NCI-H460 (cell line): ENCODE measurements at regions not wholly inside any gene's neighbourhood (a gene's known extent, or its start where the extent isn't known, plus 50 kb on each side); places are given as distances from the start of the nearest gene placed in this dataset.
"Not testable (repeated sequence)": the region's sequence is repeated elsewhere in the genome, so short reads cannot be mapped to it uniquely, and the experiment has no call there.

Experiments
- DNase-seq: peaks from one replicate; pipeline ENCODE4 v3.0.0-alpha.2; 2016; ENCODE audit warnings: low read depth; ENCODE audit errors: extremely low read depth

DNA sequence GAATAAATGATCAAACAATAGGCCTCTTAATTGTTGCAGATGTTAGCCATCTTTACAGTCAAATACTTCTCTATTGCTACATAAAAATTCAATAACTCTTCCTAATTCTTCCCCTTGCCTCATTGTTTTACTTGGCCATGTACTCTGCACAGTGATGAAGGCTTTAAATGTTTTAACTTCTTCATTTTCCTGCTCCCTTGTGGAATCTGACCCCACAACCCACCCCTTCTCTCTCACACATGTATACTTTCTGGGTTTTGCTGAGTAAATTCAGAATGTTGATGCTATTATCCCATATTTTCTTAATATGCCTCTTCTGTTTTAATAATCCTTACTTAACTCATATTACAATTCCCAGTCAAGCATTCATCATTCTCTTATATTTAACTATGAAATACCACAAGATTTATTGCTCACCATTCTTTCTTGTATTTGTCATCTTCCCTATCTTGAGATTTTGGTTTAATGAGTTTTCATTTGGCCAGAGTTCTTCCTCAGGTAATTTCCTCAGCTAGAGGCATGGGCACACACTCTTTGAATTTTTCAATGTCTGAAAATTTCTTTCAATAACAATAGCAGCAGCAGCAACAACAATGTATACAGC lies 327.8 kb upstream of the USP24 start:
- no peak for DNase-seq

DNA sequence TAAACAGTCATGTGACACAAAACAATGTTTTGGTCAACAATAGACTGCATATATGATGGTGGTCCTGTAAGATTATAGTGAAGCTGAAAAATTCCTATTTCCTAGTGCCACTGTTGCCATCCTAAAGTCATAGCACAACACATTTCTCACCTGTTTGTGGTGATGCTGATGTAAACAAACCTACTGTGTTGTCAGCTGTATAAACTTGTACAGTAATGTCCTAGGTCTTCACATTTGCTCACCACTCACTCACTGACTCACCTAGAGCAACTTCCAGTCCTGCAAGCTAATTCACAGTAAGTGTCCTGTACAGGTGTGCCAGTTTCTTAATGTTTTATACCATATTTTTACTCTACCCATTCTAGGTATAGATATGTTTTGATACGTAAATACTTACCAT lies 326.1 kb upstream of the USP24 start:
- DNase-seq, result no peak

DNA sequence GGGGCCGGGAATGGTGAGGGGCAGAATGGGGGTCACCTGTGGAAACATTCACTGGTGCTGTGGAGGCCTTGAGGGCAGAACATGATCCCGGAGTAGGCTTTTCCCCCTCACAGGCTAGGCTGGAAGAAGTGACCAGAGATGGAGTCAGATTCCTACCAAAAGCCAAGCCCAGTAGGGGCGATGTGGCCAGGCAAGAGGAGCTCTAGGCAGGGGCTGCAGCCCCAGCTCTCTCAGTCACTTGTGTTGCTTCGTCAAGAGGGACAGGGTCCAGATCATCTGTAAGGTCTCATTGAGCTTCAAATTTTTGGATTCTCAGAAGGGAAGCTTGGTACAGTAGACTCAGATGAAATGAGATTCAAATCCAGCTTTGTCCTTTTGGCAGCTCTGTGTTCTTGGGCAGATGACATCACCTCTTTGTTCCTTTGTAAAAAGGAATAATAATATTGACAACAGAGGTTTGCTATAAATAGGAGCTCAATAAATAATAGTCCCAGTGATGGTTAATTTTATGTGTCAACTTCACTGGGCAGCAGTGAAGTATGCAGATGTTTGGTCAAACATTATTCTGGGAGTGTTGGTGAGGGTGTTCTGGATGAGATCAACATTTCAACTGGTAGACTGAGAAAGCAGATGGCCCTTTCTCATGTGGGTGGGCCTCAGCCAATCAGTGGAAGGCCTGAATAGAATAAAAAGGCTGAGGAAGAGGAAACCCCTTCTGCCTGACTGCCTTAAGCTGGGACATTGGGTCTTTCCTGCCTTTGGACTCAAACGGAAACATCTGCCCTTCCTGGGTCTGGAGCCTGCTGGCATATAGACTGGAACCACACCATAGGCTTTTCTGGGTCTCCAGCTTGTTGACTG lies 324.7 kb upstream of the USP24 start:
- DNase-seq, result no peak

DNA sequence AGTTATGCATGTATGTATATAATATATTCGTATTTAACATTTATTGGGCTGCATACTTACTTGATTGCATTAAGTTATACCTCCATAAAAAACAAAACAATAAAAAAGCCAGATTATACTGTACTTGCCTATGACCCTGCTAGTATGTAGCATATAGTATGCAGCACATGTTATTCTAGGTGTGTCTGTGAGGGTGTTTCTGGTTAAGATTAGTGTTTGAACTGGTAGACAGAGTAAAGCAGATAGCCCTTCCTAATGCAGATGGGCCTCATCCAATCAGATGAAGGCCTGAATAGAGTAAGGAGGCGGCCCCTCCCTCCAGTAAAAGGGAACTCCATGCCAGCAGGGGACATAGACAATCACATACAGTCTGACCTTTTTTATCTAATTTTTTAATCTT lies 323.3 kb upstream of the USP24 start:
- no peak for DNase-seq

DNA sequence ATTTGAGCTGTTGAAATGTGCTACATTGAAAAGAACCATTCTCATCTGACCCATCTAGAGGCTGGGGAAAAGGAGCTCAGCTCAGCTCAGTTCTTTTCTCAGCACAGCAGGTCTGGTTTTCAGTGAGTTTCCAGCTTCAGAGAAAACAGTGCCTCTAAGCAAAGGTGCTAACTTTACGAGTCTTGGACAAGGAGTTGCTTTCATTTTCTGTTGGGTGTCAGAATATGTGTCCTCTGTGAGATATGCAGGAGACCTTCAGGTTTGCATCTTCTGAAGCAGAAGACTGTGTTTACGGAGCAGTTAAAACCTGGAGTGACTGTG lies 321.3 kb upstream of the USP24 start:
- DNase-seq, result no peak

DNA sequence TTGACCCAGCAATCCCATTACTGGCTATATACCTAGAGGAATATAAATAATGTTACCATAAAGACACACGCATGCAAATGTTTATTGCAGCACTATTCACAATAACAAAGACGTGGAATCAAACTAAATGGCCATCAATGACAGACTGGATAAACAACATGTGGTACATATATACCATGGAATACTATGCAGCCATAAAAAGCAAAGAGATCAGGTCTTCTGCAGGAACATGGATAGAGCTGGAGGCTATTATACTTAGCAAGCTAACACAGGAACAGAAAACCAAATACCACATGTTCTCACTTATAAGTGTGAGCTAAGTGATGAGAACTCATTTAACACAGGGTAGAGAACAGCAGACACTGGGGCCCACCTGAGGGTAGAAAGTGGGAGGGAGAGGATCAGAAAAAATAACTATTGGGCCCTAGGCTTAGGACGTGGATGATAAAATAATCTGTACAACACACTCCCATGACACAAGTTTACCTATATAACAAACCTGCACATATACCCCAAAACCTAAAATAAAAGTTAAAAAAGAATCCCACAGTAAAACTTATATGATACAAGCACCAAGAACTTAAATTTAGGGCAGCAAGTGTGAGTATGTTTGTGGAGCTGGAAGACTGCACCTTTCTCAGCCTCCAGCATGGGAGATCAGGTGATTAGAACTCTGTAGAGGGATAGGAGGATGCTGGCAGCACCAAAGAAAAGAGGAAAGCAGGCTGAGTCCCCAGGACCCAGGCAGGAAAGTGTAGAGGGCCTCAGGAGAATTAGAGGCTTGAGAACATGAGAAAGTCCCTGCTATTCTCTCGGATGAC lies 320.8 kb upstream of the USP24 start:
- DNase-seq, result no peak

DNA sequence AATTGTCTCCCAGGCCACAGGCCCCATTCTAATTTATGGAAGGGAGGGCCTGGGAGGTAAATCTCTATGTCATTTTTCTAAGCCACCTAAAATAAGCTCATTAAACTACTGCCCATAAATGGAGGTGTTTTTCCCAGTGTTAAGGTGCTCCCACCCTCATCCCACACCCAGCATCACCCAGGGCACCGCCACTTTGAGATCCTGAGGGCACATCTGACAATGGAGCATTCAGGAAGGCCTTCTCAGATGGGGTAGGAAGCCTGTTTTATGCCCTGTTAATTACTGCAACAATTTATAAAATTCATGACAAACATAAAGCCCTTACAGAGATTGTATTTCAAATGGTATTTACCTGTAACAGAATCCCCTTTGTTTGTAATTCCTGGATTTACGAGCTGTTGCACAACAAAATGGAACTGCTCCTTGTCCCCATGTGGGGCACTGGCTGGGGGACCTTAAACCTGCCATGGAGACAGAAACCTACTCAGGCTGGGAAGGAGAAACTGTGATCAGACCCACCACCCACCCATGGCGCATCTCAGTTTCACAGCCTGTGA lies 319.5 kb upstream of the USP24 start:
- DNase-seq, result no peak

DNA sequence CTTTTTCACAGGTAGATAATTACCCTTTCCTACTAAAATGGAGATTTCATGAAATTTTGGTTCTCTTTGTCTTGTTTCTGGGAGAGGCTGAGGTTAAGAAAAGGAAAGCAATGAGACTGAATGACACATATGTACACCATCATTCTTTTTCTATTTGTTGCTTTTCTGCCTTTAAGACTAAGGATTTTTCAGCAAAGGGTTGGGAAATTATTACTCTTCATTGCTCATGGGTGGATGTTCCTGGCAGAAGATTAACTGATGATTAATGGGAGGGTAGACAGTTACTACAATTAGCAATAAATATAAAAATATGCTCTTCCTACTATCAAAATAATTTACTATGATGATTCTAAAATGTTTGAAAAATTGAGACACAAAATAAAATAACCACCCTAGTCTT lies 316.5 kb upstream of the USP24 start:
- no peak for DNase-seq

DNA sequence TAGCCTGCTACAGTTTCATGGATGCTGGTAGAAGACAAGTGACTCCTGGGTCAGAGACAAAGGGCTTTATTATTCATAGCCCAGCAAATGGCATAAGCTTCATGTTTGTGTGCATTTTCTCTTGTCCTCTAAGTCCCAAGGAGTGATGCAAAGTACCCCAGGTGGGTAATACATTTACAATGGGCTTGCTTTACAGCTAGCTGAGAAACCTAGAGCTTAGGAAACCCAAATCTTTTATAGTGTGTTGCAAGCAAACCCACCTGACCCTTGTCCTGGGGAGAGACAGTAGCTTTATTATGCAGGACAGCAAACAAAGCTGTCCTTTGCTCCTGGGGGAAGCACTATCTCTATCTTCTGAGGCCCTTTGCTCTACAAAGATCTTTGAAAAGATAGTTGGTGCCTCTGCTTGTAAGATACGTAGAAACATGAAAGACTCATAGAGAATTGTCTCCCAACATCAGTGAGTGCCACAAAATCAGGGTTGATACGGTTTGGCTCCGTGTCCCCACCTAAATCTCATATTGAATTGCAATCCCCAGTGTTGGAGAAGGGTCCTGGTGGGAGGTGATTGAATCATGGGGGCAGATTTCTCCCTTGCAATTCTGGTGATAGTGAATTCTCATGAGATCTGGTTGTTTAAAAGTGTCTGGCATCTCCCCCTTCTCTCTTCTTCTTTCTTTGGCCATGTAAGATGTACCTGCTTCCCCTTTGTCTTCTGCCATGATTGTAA lies 315.8 kb upstream of the USP24 start:
- no peak for DNase-seq

DNA sequence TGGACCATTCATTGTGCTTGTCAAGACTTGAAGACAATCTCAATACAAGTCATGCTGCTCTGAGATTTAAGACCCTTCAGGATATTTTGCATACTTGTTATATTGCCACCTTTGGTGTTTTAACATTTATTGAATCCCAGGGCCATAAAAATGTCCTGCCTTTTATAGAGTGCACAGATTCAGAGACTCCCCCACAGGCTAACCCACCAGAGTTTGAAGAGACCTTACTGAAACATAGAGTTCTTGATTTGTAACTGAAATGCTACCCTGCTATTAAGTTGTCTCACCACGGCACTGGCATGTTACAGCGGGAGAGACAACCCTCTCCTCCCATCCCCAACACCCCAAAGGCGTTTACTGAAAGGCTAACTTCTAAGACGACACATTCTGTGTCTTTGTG lies 313.9 kb upstream of the USP24 start:
- no peak for DNase-seq

DNA sequence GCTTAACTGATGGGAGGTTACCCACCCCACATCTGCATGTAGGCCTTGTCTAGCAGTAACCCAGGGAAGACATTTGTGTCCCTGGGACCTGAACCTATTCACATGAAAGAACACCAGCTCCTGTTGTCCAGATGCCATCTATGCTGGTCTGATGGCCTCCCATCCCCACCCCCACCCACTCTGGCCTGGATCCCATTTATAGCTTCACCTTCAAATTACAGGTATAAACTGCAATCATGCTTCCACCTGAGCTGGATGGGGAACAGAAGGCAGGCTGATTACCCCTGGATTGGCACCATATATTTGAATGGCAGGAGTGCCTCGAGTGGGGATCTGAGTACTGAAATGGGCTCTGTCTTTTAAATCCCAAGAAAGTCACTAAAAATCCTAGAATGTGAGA lies 312.7 kb upstream of the USP24 start:
- DNase-seq, result no peak

DNA sequence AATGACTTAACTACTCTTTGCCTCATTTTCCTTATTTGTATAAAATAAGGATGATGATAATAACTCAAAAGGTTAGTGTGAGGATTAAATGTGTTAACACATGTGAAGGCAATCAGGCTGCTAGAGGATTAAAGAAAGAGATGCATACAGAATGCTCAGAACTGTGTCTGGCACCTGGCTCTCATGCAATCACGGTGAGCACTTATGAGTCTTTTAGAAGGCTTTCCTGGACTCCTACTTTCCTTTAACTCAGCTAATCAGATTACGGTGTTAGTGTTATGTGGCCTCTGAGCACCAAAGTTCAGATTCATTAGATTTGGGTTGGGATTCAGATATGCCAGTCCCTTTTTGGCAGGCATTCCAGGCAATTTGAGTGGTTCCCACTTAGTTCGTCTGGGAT lies 311.6 kb upstream of the USP24 start:
- DNase-seq, result no peak

DNA sequence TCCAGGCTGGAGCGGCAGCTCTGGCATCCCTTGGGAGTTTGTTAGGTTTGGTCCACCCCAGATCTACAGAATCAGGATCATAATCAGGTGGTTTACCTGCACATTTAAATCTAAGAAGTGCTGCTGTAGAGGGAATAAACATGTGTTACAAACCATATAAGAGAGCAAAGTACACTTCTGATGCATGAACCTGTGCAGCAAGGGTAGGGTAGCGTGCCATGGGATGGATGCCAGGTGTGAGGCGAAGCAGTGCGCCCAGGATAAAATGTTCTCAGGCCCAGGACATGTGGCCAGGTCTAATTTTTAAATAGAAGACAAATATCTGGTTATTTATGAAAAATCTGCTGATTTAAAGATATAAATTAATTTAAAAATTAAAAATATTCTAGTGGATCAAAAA lies 308.8 kb upstream of the USP24 start:
- DNase-seq, result no peak

DNA sequence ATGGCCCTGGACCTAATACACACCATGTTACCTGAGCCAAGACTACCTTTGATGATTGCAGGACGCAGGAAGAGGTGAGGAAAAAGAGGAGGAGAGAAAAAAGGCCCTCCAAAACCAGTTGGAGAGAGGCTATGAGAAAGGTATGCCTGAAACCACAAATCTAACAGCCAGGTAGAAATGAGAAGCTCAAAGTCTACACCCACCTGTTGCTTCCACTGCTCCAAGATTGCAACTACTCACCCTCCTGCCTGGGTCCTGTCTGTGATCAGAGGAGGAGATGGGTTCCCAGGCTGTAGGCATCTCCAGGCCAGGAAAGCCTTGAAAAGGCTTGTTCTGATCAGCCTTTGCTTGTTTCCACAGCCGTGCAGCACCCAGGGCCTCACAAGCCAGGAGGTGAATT lies 307.8 kb upstream of the USP24 start:
- no peak for DNase-seq

DNA sequence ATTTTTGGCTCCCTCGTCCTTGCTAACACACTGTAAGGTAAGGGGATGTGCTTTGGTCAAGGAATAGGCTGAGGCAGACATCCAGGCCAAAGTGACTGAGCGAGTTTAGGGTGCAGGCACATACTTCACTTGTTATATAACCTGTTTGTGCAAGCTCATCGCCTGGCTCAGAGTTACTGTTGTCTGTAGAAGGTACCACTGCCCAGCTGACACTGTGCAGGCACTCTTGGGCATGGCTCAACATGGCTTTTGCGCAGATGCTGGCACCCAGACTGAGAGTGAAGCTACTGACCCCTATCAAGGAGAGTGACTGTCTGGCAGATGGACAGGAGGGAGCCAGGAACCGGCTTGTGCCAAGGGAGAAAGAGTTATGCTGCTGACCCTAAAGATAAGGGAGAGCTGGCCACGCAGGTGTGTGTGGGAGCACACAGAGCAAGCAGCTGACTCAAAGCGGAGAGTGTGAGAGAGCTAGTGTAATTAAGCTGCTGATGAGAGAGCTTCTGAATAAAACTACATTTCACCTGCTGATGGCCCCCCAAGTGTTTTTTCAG lies 307.3 kb upstream of the USP24 start:
- DNase-seq, result no peak

DNA sequence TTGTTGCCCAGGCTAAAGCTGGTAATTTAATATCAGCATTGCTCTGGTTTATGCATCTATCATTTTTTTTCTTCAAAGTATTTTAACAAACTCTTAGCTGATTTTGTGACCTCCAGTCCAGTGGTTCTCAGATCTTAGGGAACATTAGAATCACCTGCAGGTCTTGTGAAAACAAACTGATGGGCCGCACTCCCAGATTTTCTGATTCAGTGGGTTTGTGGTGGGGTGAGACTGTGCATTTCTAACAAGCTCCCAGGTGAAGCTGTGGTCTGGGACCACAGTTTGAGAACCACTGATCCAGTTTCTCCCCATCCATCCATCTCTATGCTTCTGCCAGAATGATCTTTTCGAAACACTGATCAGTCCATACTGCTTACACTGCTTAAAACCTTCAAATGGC lies 305.7 kb upstream of the USP24 start:
- no peak for DNase-seq

DNA sequence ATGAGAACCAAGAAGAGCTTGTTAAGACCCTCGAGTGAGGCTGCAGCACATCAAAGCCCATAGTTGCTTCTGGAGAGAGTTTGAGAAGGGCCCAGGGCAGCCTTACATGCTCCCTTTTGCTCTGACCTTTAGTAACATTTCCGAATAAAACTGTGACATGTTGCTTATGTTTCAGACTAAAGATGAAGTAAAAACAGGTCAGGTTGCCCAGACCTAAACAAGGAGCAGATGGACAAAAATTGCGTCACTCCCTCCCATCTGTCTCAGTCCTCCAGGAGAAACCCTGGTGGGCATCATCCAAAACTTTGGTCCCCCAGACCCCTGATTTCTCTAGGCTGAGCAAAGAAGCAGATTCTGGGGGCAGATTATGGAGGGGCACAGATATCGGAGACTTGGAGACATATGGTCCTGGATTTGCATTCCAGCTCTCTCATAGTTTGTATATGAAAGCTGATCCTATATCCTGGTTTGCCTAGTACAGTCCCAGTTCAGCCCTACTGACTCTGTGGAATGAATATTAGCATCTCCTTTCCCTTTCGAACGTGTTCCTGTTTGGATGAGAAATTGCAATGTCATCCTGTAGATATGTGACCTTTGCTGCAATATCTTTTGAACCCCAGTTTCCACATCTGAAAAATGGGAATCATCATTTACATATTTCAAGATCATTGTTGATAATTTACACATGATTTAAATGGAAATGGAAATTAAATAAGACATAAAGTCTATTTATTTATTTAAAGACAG lies 304.9 kb upstream of the USP24 start:
- DNase-seq, result no peak

DNA sequence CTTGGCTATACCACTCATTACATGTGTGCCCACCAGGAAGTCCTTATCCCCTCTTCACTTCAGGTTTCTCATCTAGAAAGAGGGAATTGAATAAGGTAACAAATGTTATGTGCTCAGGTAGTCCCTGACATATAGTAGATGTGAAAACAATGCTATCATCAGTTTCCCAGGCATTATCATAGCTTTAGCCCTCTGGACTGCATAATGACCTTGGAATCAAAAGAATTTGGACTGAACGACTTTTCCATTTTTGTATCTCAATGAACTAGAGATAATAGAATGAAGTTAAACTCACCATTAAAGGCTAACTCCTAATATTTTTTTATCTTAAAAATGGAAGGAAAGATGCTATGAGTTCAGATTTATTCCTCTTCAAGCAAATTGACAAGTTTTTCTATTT lies 304.1 kb upstream of the USP24 start:
- DNase-seq, result no peak

DNA sequence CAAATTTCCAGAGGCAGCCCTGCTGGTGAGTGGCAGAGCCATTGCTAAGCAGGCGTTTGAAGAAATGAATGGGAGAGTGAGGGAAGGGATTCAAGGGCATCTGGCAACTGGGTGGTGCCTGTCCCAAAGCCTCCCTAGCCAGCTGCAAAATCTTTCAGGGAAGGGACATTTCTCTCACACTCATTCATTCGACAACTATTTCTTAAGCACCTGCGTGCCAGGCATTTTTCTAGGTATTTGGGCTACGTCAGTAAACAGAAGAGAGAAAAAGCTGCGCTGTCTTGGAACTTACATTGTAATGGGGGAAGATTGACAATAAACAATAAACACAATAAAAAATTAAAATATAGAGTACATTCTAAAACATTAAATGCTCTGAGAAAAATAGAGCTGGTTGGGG lies 301.9 kb upstream of the USP24 start:
- DNase-seq, result no peak

DNA sequence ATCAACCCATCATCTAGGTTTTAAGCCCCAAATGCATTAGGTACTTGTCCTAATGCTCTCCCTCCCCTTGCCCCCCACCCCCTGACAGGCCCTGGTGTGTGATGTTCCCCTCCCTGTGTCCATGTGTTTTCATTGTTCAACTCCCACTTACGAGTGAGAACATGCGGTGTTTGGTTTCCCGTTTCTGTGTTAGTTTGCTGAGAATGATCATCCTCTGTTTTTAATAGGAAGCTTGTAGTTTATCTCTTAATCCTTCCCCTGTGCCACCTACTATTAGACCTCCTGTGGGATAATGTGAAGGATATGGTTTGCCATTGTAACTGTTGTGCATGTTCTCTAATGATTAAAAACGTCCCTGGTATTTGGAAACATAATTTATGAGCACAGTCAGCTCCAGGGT lies 299.4 kb upstream of the USP24 start:
- not testable (repeated sequence) for DNase-seq
